NB4 (cell line): ENCODE measurements at regions not wholly inside any gene's neighbourhood (a gene's known extent, or its start where the extent isn't known, plus 50 kb on each side); places are given as distances from the start of the nearest gene placed in this dataset.

Experiments used
- DNase-seq: peaks from one replicate; pipeline ENCODE4 v3.0.0; 2010; ENCODE audit warnings: low read depth
- H3K4me3 ChIP-seq: one replicate; pipeline ENCODE4 v1.5.1; 2011; ENCODE audit warnings: mild to moderate bottlenecking, low read depth, low read length, moderate library complexity
- MAX ChIP-seq: IDR thresholded peaks from 2 replicates; pipeline ENCODE4 v1.6.1; 2011; ENCODE audit warnings: low read depth, low read length
- MYC ChIP-seq: IDR thresholded peaks from 2 replicates; pipeline ENCODE4 v1.6.1; 2011; ENCODE audit warnings: low read depth, low read length
- POLR2A ChIP-seq: IDR thresholded peaks from 2 replicates; pipeline ENCODE4 v1.6.1; 2011; ENCODE audit warnings: mild to moderate bottlenecking; ENCODE audit not compliant: insufficient read length; ENCODE audit errors: extremely low read depth
- TF ChIP-seq, protein P1 (sequence below): IDR thresholded peaks from one replicate; pipeline ENCODE4 v1.5.1; 2012; ENCODE audit warnings: low read depth, low read length

DNA sequence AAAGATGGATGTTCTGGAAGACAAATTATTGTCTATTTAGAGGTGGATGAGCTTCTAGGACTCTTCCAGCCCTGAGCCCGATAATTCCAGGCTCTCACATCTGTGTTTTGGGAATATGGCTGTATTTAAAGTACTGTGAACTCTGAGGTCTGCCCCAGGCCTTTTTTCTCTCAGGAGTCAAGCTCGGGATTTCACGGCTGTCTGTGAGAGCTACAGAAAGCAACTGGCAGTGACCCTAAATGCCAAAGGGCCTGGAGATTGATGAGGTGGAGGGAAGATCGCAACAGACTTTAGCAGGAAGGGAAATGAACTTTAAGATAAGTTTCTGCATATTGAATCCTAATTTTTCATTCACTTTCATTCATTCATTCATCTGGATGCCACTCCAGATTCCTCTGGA is 51.0 kb upstream of the COL13A1 start:
- TF ChIP-seq, protein P1, sequence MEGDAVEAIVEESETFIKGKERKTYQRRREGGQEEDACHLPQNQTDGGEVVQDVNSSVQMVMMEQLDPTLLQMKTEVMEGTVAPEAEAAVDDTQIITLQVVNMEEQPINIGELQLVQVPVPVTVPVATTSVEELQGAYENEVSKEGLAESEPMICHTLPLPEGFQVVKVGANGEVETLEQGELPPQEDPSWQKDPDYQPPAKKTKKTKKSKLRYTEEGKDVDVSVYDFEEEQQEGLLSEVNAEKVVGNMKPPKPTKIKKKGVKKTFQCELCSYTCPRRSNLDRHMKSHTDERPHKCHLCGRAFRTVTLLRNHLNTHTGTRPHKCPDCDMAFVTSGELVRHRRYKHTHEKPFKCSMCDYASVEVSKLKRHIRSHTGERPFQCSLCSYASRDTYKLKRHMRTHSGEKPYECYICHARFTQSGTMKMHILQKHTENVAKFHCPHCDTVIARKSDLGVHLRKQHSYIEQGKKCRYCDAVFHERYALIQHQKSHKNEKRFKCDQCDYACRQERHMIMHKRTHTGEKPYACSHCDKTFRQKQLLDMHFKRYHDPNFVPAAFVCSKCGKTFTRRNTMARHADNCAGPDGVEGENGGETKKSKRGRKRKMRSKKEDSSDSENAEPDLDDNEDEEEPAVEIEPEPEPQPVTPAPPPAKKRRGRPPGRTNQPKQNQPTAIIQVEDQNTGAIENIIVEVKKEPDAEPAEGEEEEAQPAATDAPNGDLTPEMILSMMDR: no peak
- TF ChIP-seq MYC (no peak), POLR2A (no peak), MAX (no peak)
- DNase-seq: no peak
- no peak overlapping the region for H3K4me3 ChIP-seq

GRCh38 chr10:69751214-69751613 is 50.5 kb upstream of the COL13A1 start:
- no peak overlapping the region for H3K4me3 ChIP-seq
- DNase-seq: no peak
- TF ChIP-seq MAX (no peak), POLR2A (no peak), MYC (no peak)
- TF ChIP-seq, protein P1: no peak
